GM19452 (cell line): ENCODE measurements at regions not wholly inside any gene's neighbourhood (a gene's known extent, or its start where the extent isn't known, plus 50 kb on each side); places are given as distances from the start of the nearest gene placed in this dataset.

ENCODE experiments used
- ATAC-seq: cut with Tn5 transposase; IDR thresholded peaks from one replicate; pipeline ENCODE4 v1.9.1; 2021; ENCODE audit not compliant: unreplicated experiment

- no peak for ATAC-seq
Measured at GRCh38 chr12:58563621-58564020, 356.7 kb downstream of the LRIG3 start.

- ATAC-seq, result no peak
Measured at GRCh38 chr12:58564721-58565120, 355.6 kb downstream of the LRIG3 start.

- no peak for ATAC-seq
Measured at GRCh38 chr12:58566599-58566998, 353.7 kb downstream of the LRIG3 start.

GRCh38 chr12:58567189-58567588 lies 353.1 kb downstream of the LRIG3 start:
- no peak for ATAC-seq

GRCh38 chr12:58570411-58570810 lies 349.9 kb downstream of the LRIG3 start:
- ATAC-seq, result no peak

GRCh38 chr12:58575256-58575655 lies 345.0 kb downstream of the LRIG3 start:
- no peak for ATAC-seq

- ATAC-seq, result no peak
Measured at GRCh38 chr12:58576081-58576480, 344.2 kb downstream of the LRIG3 start.

GRCh38 chr12:58576916-58577315 lies 343.4 kb downstream of the LRIG3 start:
- no peak for ATAC-seq

GRCh38 chr12:58580095-58580494 lies 340.2 kb downstream of the LRIG3 start:
- ATAC-seq, result no peak

- ATAC-seq, result no peak
Measured at GRCh38 chr12:58583529-58583928, 336.8 kb downstream of the LRIG3 start.

- ATAC-seq, result no peak
Measured at GRCh38 chr12:58583940-58584339, 336.4 kb downstream of the LRIG3 start.

GRCh38 chr12:58584880-58585279 lies 335.4 kb downstream of the LRIG3 start:
- ATAC-seq, result no peak

GRCh38 chr12:58586762-58587161 lies 333.5 kb downstream of the LRIG3 start:
- no peak for ATAC-seq

GRCh38 chr12:58588770-58589169 lies 331.5 kb downstream of the LRIG3 start:
- no peak for ATAC-seq

GRCh38 chr12:58592475-58593207 lies 327.7 kb downstream of the LRIG3 start:
- no peak for ATAC-seq

- ATAC-seq, result no peak
Measured at GRCh38 chr12:58593557-58594304, 326.6 kb downstream of the LRIG3 start.

GRCh38 chr12:58596381-58596780 lies 323.9 kb downstream of the LRIG3 start:
- no peak for ATAC-seq

GRCh38 chr12:58601529-58601928 lies 318.8 kb downstream of the LRIG3 start:
- ATAC-seq, result no peak

- no peak for ATAC-seq
Measured at GRCh38 chr12:58602179-58602578, 318.1 kb downstream of the LRIG3 start.

- no peak for ATAC-seq
Measured at GRCh38 chr12:58602736-58603135, 317.6 kb downstream of the LRIG3 start.

GRCh38 chr12:58607805-58608204 lies 312.5 kb downstream of the LRIG3 start:
- no peak for ATAC-seq

- ATAC-seq, result no peak
Measured at GRCh38 chr12:58608711-58609110, 311.6 kb downstream of the LRIG3 start.
